SK-N-SH treated with all-trans-retinoic acid at 6 μM for 48 hours (cell line): ENCODE measurements at regions not wholly inside any gene's neighbourhood (a gene's known extent, or its start where the extent isn't known, plus 50 kb on each side); places are given as distances from the start of the nearest gene placed in this dataset.

Experiments used
- ARNTL ChIP-seq: fragments of 450-650 bp; formaldehyde crosslinking; IDR thresholded peaks from 2 replicates; pipeline ENCODE4 v1.5.0; 2020; ENCODE audit warnings: low read depth, mild to moderate bottlenecking, moderate library complexity, borderline replicate concordance
- GLIS3 ChIP-seq: fragments of 250-450 bp; sonication (Bioruptor Pico); IDR thresholded peaks from 2 replicates; pipeline ENCODE4 v1.5.0; 2020; ENCODE audit warnings: mild to moderate bottlenecking, moderate library complexity
- OSR1 ChIP-seq: fragments of 250-450 bp; sonication (Bioruptor Pico); IDR thresholded peaks from 2 replicates; pipeline ENCODE4 v1.8.0; 2022; ENCODE audit warnings: moderate library complexity, mild to moderate bottlenecking, inconsistent platforms
- RARB ChIP-seq: fragments of 250-450 bp; sonication (Bioruptor Pico); IDR thresholded peaks from 2 replicates; pipeline ENCODE4 v1.8.0; 2021; ENCODE audit warnings: mild to moderate bottlenecking, moderate library complexity
- SNAI2 ChIP-seq: fragments of 250-450 bp; sonication (Bioruptor Pico); IDR thresholded peaks from 2 replicates; pipeline ENCODE4 v1.5.0; 2020; ENCODE audit warnings: mild to moderate bottlenecking, moderate library complexity
- TCF4 ChIP-seq: fragments of 250-450 bp; sonication (Bioruptor Pico); IDR thresholded peaks from 2 replicates; pipeline ENCODE4 v1.8.0; 2021; ENCODE audit warnings: mild to moderate bottlenecking, moderate library complexity, borderline replicate concordance
- ZC3H10 ChIP-seq: fragments of 250-450 bp; sonication (Bioruptor Pico); IDR thresholded peaks from 2 replicates; pipeline ENCODE4 v1.5.1; 2021; ENCODE audit warnings: mild to moderate bottlenecking, moderate library complexity
- ZFP3 ChIP-seq: fragments of 250-450 bp; sonication (Bioruptor Pico); IDR thresholded peaks from 2 replicates; pipeline ENCODE4 v1.5.0; 2020; ENCODE audit warnings: mild to moderate bottlenecking, moderate library complexity
- ZFP30 ChIP-seq: fragments of 450-650 bp; formaldehyde crosslinking; IDR thresholded peaks from 2 replicates; pipeline ENCODE4 v1.5.0; 2022; ENCODE audit warnings: mild to moderate bottlenecking, moderate library complexity
- TF ChIP-seq, protein P1 (sequence below): fragments of 250-450 bp; sonication (Bioruptor Pico); IDR thresholded peaks from 2 replicates; pipeline ENCODE4 v1.8.0; 2020; ENCODE audit warnings: mild to moderate bottlenecking, moderate library complexity, borderline replicate concordance
- TF ChIP-seq, protein P2 (sequence below): fragments of 250-450 bp; sonication (Bioruptor Pico); IDR thresholded peaks from 2 replicates; pipeline ENCODE4 v1.5.0; 2020; ENCODE audit warnings: mild to moderate bottlenecking, moderate library complexity
- TF ChIP-seq, protein P3 (sequence below): fragments of 250-450 bp; sonication (Bioruptor Pico); IDR thresholded peaks from 2 replicates; pipeline ENCODE4 v1.5.1; 2020; ENCODE audit warnings: low read depth, mild to moderate bottlenecking, moderate library complexity

DNA sequence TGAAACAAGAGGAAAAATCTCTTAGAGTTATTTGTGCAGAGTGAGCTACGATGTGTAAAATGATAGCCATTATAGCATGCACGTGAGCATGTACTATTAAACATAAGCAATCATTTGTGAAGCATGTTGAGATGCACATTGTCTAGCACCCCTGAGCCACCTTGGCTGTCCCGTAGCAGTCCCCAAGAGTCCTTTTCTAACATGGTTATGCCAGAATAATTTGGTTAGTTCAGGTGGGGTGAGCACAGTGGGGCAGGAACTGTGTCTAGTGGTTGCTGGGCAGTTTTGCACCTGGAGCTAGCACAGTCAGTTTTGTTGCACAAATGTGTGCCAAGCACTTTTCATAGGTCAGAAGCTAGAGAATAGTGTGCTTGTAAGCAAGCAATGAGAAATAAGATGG is 809.8 kb downstream of the RNF144A start:
- TF ChIP-seq ZC3H10 (CRISPR knock-in tag) (no peak), GLIS3 (CRISPR knock-in tag) (no peak), ZFP3 (CRISPR knock-in tag) (no peak), SNAI2 (no peak), RARB (CRISPR knock-in tag) (no peak), OSR1 (CRISPR knock-in tag) (no peak), ARNTL (CRISPR knock-in tag) (no peak), TCF4 (CRISPR knock-in tag) (no peak), ZFP30 (no peak)
- TF ChIP-seq, protein P1, sequence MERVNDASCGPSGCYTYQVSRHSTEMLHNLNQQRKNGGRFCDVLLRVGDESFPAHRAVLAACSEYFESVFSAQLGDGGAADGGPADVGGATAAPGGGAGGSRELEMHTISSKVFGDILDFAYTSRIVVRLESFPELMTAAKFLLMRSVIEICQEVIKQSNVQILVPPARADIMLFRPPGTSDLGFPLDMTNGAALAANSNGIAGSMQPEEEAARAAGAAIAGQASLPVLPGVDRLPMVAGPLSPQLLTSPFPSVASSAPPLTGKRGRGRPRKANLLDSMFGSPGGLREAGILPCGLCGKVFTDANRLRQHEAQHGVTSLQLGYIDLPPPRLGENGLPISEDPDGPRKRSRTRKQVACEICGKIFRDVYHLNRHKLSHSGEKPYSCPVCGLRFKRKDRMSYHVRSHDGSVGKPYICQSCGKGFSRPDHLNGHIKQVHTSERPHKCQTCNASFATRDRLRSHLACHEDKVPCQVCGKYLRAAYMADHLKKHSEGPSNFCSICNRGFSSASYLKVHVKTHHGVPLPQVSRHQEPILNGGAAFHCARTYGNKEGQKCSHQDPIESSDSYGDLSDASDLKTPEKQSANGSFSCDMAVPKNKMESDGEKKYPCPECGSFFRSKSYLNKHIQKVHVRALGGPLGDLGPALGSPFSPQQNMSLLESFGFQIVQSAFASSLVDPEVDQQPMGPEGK = no peak
- TF ChIP-seq, protein P2, sequence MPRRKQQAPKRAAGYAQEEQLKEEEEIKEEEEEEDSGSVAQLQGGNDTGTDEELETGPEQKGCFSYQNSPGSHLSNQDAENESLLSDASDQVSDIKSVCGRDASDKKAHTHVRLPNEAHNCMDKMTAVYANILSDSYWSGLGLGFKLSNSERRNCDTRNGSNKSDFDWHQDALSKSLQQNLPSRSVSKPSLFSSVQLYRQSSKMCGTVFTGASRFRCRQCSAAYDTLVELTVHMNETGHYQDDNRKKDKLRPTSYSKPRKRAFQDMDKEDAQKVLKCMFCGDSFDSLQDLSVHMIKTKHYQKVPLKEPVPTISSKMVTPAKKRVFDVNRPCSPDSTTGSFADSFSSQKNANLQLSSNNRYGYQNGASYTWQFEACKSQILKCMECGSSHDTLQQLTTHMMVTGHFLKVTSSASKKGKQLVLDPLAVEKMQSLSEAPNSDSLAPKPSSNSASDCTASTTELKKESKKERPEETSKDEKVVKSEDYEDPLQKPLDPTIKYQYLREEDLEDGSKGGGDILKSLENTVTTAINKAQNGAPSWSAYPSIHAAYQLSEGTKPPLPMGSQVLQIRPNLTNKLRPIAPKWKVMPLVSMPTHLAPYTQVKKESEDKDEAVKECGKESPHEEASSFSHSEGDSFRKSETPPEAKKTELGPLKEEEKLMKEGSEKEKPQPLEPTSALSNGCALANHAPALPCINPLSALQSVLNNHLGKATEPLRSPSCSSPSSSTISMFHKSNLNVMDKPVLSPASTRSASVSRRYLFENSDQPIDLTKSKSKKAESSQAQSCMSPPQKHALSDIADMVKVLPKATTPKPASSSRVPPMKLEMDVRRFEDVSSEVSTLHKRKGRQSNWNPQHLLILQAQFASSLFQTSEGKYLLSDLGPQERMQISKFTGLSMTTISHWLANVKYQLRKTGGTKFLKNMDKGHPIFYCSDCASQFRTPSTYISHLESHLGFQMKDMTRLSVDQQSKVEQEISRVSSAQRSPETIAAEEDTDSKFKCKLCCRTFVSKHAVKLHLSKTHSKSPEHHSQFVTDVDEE = no peak
- TF ChIP-seq, protein P3, sequence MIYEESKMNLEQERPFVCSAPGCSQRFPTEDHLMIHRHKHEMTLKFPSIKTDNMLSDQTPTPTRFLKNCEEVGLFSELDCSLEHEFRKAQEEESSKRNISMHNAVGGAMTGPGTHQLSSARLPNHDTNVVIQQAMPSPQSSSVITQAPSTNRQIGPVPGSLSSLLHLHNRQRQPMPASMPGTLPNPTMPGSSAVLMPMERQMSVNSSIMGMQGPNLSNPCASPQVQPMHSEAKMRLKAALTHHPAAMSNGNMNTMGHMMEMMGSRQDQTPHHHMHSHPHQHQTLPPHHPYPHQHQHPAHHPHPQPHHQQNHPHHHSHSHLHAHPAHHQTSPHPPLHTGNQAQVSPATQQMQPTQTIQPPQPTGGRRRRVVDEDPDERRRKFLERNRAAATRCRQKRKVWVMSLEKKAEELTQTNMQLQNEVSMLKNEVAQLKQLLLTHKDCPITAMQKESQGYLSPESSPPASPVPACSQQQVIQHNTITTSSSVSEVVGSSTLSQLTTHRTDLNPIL (CRISPR knock-in tag) = no peak
